H1 (cell line): ENCODE measurements at regions not wholly inside any gene's neighbourhood (a gene's known extent, or its start where the extent isn't known, plus 50 kb on each side); places are given as distances from the start of the nearest gene placed in this dataset.

Experiments
- CHD7 ChIP-seq: fragments of 300-600 bp; sonication (generic); IDR thresholded peaks from 2 replicates; pipeline ENCODE4 v1.7.1; 2012; ENCODE audit warnings: low read length, moderate library complexity, mild to moderate bottlenecking, inconsistent platforms; ENCODE audit not compliant: insufficient replicate concordance
- EGR1 ChIP-seq: IDR thresholded peaks from 2 replicates; pipeline ENCODE4 v1.6.1; 2011; ENCODE audit warnings: low read depth, low read length, borderline replicate concordance
- JUND ChIP-seq: IDR thresholded peaks from 2 replicates; pipeline ENCODE4 v1.6.1; 2011; ENCODE audit warnings: mild to moderate bottlenecking, improper control_type of control experiment, low read length
- KDM1A ChIP-seq: fragments of 200-600, 300-600 bp; sonication (generic); IDR thresholded peaks from 2 replicates; pipeline ENCODE4 v1.7.1; 2016; ENCODE audit warnings: mild to moderate bottlenecking, low read length, borderline replicate concordance
- KDM5A ChIP-seq: fragments of 200-600 bp; IDR thresholded peaks from 2 replicates; pipeline ENCODE4 v1.7.1; 2012; ENCODE audit warnings: mild to moderate bottlenecking, low read length, inconsistent platforms, mixed read lengths
- RBBP5 ChIP-seq: IDR thresholded peaks from 2 replicates; pipeline ENCODE4 v1.7.1; 2012; ENCODE audit warnings: low read depth, mild to moderate bottlenecking, inconsistent platforms, low read length, moderate library complexity, borderline replicate concordance
- SAP30 ChIP-seq: fragments of 300-600 bp; sonication (generic); IDR thresholded peaks from 2 replicates; pipeline ENCODE4 v1.7.1; 2012; ENCODE audit warnings: low read length, moderate library complexity, mild to moderate bottlenecking, inconsistent platforms; ENCODE audit not compliant: insufficient read depth, insufficient replicate concordance
- SIRT6 ChIP-seq: IDR thresholded peaks from one replicate; pipeline ENCODE4 v1.7.1; 2012; ENCODE audit warnings: low read length, inconsistent platforms
- SIX5 ChIP-seq: IDR thresholded peaks from 2 replicates; pipeline ENCODE4 v1.6.1; 2011; ENCODE audit warnings: mild to moderate bottlenecking, low read depth, low read length
- TAF1 ChIP-seq: IDR thresholded peaks from 2 replicates; pipeline ENCODE4 v1.6.1; 2011; ENCODE audit warnings: mild to moderate bottlenecking, low read depth, low read length

DNA sequence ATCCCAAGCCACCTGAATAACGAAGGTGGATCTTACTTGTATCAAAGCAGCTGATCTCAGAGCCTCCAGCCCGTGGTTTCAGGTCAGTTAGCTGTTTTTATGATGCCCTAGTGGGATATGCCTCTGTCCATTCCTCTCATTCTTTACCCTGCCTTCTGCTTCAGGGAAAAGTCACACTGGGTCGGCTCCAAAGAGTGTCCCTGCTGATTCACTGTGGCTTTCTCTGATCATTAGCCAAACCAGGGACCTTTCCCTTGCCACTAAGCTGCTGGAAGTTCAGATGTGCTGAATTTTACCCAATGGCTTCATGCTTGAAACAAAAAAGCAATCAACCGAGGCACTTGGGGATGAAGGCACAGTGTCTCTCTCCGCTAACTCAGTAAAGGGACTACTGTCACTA lies 170.2 kb upstream of the SALL1 start (continued):
- TF ChIP-seq CHD7 = no peak
- no peak for TF ChIP-seq JUND
- no peak for TF ChIP-seq SAP30
- no peak for TF ChIP-seq KDM5A
- TF ChIP-seq SIRT6 = no peak
- TF ChIP-seq RBBP5 = no peak
- TF ChIP-seq TAF1 = no peak
- no peak for TF ChIP-seq KDM1A
- no peak for TF ChIP-seq EGR1
- TF ChIP-seq SIX5 = no peak
